Suppressor macrophage treated with lipopolysaccharide for 4 hours (primary cell): ENCODE measurements at regions not wholly inside any gene's neighbourhood (a gene's known extent, or its start where the extent isn't known, plus 50 kb on each side); places are given as distances from the start of the nearest gene placed in this dataset.
A peak's percentile ranks its signal among the peaks of the same experiment; 100 is the strongest.
"Not testable (repeated sequence)": the region's sequence is repeated elsewhere in the genome, so short reads cannot be mapped to it uniquely, and the experiment has no call there.

Experiments
- DNase-seq: peaks from one replicate; pipeline ENCODE4 v3.0.0-alpha.2; 2020

GRCh38 chr1:118563981-118564951 is 379.2 kb upstream of the SPAG17 start:
- DNase-seq: peak; percentile 1

DNA sequence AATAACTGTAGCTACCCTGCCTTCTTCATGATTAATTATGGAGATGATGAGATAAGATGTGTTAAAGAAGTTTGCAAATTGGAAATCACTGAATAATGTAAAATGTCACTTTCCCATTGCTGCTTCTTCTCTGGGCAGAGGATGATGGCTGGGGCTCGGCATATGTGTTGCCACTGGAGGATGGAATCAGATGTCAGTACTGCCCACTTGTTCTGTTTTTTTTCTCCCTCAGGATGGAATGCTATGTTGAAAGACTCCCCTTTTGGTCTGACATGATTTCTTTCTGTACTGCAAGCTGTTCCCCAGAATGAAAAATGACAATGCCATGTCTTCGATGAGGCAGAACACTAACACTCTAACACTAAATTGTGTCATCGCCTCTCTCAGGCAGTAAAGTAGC is 373.9 kb upstream of the SPAG17 start:
- no peak for DNase-seq

DNA sequence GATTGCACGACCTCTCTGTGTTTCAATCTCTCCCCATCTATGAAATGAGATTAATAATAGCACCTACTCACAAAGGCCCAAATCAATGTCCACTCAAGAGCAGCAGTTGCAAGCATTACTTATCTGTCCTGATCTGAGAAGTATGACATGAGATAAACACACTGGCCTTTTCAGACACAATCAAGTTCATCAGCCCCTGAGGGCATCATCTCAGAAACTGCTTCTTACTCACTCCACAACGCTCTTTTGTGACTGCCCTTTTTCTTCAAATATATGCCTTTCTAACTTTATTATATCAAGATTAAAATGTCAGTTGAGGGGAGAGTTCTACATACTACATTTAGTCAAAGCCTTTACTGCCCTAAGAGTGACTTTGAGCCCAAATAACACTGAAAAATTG is 371.9 kb upstream of the SPAG17 start:
- no peak for DNase-seq

DNA sequence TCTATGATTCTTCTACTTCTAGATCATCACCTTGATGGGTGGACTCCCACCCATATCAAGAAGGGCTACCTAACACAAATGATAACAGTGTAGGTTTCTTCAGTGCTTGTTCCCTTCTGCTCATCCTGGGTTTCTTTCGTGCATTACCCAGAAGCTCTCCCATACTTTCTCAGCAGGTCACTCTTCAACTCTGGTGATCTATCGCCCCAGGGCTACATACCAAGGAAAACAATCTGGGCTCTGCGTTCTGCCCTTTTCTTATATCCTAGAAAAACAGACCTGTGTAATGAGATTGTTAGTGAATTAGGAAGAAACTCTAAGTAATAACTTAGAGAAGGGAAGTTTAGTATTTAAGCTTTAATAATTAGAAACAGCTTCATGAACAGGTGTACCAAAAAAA is 370.6 kb upstream of the SPAG17 start:
- DNase-seq: no peak

- no peak for DNase-seq
These were observed 350.9 kb upstream of the SPAG17 start for GRCh38 chr1:118535901-118536300.

- DNase-seq: not testable (repeated sequence)
These were observed 326.9 kb upstream of the SPAG17 start for GRCh38 chr1:118511922-118512321.

GRCh38 chr1:118504867-118505266 is 319.8 kb upstream of the SPAG17 start:
- no peak for DNase-seq

- no peak for DNase-seq
These were observed 319.2 kb upstream of the SPAG17 start for GRCh38 chr1:118504221-118504644.

DNA sequence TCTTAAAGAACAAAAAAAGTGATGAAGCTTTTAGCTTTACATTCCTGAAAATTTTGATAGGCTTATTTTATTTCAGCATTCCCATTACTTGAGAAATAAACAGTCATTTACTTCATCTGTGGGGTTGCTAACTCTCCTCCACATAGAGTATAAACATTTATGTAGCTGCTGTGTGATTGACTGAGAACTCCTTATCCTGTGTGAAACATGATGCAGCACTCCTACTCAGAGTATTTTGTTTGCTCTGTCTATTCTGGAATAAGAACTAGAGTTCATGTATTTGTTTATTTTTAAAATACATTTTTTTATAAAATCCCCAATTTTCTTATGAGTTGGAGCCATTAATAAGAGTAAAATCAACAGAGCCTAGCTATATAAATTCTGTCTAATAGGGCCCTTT is 318.7 kb upstream of the SPAG17 start:
- DNase-seq: no peak

DNA sequence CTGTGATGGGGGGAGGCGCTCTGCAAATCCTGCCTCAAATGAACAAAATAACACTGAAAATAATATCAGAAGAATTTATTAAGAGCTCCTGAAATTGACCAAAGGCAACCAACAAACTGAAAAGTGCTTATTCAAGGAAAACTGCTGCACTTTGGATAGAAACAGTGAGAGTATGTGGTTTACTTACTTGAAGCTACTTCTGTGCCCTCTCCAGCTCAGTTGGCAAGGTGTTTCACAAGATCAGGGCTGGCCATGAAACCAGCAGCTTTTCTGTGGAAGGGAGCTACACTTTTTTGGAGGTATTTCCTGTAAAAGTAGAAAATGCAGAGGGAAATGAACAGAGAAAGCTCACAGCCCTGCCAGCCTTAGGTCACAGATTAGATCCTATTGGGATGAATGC is 310.0 kb upstream of the SPAG17 start:
- DNase-seq: no peak

GRCh38 chr1:118488787-118489186 is 303.8 kb upstream of the SPAG17 start:
- no peak for DNase-seq

- DNase-seq: no peak
These were observed 302.9 kb upstream of the SPAG17 start for GRCh38 chr1:118487932-118488331.

- DNase-seq: no peak
These were observed 302.1 kb upstream of the SPAG17 start for GRCh38 chr1:118487091-118487490.

DNA sequence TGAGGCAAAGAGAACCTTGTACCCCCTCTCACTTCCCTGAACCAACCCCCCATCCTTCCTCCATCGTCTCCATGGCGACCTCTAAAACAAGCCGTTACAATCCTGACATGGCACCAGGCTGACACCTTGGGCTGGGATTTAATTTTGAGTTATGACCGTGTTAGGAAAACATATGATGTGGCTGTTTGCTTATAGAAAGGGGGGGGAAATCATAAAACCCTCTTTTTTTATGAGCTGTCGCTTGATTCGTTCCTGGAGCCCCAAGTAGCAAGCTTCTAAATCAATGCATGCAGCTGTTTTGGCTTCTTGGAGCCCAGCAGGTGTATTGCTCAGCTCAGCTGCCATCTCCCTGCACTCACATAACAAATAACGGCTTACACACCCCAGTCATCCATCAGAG is 301.2 kb upstream of the SPAG17 start:
- no peak for DNase-seq

GRCh38 chr1:118485757-118486156 is 300.7 kb upstream of the SPAG17 start:
- DNase-seq: no peak

DNA sequence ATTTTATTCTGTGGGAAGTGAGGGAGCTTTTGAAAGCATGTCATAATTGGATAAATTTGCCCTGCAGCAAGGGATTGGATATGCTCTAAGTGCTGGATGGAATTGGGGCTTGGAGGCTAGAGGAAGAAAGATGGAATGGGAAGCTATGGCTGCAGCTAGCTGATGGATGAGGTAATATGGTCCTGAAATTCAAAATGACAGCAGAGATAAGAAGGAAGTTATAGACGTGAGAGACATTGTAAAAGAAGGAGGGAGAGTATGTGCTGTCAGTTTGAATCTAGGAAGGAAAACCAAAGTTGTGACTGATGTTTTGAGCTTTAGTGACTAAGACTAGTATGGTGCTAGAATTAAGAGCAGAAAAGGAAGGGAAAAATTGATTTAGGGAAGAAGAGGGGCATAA is 299.9 kb upstream of the SPAG17 start:
- DNase-seq: no peak

GRCh38 chr1:118483245-118484006 is 298.4 kb upstream of the SPAG17 start:
- no peak for DNase-seq

GRCh38 chr1:118481126-118481525 is 296.1 kb upstream of the SPAG17 start:
- DNase-seq: no peak

GRCh38 chr1:118479351-118479750 is 294.3 kb upstream of the SPAG17 start:
- no peak for DNase-seq

- DNase-seq: no peak
These were observed 288.8 kb upstream of the SPAG17 start for GRCh38 chr1:118473825-118474224.

- not testable (repeated sequence) for DNase-seq
These were observed 279.4 kb upstream of the SPAG17 start for GRCh38 chr1:118464460-118464859.

DNA sequence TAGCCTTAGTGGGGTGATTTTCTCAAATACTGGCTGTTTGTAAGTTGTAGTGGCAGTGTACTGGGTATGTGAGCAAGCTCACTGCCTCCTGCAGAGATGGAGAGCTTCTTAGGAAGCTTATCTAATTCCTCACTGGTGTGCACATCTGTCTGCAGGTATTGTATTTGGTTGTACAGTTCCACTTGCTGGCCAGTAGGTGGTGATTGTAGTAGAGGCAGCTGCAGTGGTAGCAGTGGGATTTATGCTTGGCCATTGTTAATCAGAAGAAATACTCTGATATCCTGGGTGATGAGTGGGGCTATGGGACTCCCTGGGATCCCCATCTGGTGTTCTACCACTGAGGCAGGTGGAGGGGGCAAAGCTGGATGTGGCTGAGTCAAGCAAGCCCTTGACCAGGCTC is 276.1 kb upstream of the SPAG17 start:
- no peak for DNase-seq

DNA sequence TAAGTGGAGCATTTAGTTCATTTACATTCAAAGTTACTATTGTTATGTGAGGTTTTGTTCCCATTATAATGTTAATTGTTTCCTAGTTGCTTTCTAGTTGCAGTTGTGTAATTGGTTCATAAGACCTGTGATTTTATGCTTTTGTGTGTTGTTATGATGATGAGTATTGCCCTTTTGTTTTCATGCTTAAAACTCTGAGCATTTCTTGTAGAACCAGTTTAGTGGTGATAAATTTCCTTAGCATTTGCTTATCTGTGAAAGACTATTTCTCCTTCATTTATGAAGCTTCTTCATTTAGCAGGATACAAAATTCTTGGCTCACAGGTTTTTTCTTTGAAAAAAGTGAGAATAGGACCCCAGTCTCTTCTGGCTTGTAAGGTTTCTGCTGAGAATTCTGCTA is 274.8 kb upstream of the SPAG17 start:
- no peak for DNase-seq

GRCh38 chr1:118453856-118454255 is 268.8 kb upstream of the SPAG17 start:
- not testable (repeated sequence) for DNase-seq
